KMS-11 (cell line): ENCODE measurements at regions not wholly inside any gene's neighbourhood (a gene's known extent, or its start where the extent isn't known, plus 50 kb on each side); places are given as distances from the start of the nearest gene placed in this dataset.
A peak's percentile ranks its signal among the peaks of the same experiment; 100 is the strongest.

ENCODE experiments used
- H2AFZ ChIP-seq: fragments of 200-600 bp; sonication (generic); 2 replicates; pipeline ENCODE4 v1.6.1; 2016; ENCODE audit warnings: antibody characterized with exemption, mixed run types, low read depth
- H3K27ac ChIP-seq: fragments of 200-600 bp; sonication (generic); 2 replicates; pipeline ENCODE4 v1.6.1; 2016; ENCODE audit warnings: mild to moderate bottlenecking, mixed run types
- H3K27me3 ChIP-seq: fragments of 200-600 bp; sonication (generic); 2 replicates; pipeline ENCODE4 v1.6.1; 2017; ENCODE audit warnings: mild to moderate bottlenecking, low read depth, mixed run types, moderate library complexity; ENCODE audit not compliant: insufficient read depth
- H3K36me3 ChIP-seq: fragments of 200-600 bp; sonication (generic); 2 replicates; pipeline ENCODE4 v1.6.1; 2017; ENCODE audit warnings: mild to moderate bottlenecking, mixed run types; ENCODE audit not compliant: insufficient read depth
- H3K4me1 ChIP-seq: fragments of 200-600 bp; sonication (generic); 2 replicates; pipeline ENCODE4 v1.6.1; 2016; ENCODE audit warnings: mild to moderate bottlenecking, low read depth, mixed run types; ENCODE audit not compliant: poor library complexity, severe bottlenecking
- H3K4me2 ChIP-seq: fragments of 200-600 bp; sonication (generic); 2 replicates; pipeline ENCODE4 v1.7.0; 2016; ENCODE audit warnings: mild to moderate bottlenecking, mixed run types
- H3K4me3 ChIP-seq: fragments of 200-600 bp; sonication (generic); IDR thresholded peaks from 2 replicates; pipeline ENCODE4 v1.6.1; 2017; ENCODE audit warnings: low read depth, low read length, mixed read lengths; ENCODE audit not compliant: insufficient read depth
- H3K79me2 ChIP-seq: fragments of 200-600 bp; sonication (generic); 2 replicates; pipeline ENCODE4 v1.6.1; 2016; ENCODE audit warnings: low read depth, mixed run types; ENCODE audit not compliant: insufficient read depth
- H3K9ac ChIP-seq: fragments of 200-600 bp; sonication (generic); 2 replicates; pipeline ENCODE4 v1.6.1; 2016; ENCODE audit warnings: mild to moderate bottlenecking, mixed run types
- H4K20me1 ChIP-seq: fragments of 200-600 bp; sonication (generic); 2 replicates; pipeline ENCODE4 v1.6.1; 2016; ENCODE audit warnings: mild to moderate bottlenecking, mixed run types; ENCODE audit not compliant: insufficient read depth
- TF ChIP-seq, protein P1 (sequence below): fragments of 200-600 bp; sonication (generic); conservative IDR thresholded peaks from 2 replicates; pipeline ENCODE4 v1.6.1; 2017; ENCODE audit warnings: low read depth, mild to moderate bottlenecking, antibody characterized with exemption, low read length, moderate library complexity, mixed read lengths

- no peaks in the 10 kb centered on the region for H3K36me3 ChIP-seq
- no peaks in the 10 kb centered on the region for H4K20me1 ChIP-seq
- H3K9ac ChIP-seq = no peak overlapping the region
- H3K4me2 ChIP-seq = peak overlapping the region; percentile 58
- peaks cover 32% of the 10 kb centered on the region for H3K4me1 ChIP-seq
- peak overlapping the region; percentile 66 for H3K27ac ChIP-seq
- no peaks in the 10 kb centered on the region for H3K79me2 ChIP-seq
- no peak overlapping the region for H3K4me3 ChIP-seq
- peak overlapping the region; percentile 21; the same call in 1 of the 2 replicates for H2AFZ ChIP-seq
- TF ChIP-seq, protein P1, sequence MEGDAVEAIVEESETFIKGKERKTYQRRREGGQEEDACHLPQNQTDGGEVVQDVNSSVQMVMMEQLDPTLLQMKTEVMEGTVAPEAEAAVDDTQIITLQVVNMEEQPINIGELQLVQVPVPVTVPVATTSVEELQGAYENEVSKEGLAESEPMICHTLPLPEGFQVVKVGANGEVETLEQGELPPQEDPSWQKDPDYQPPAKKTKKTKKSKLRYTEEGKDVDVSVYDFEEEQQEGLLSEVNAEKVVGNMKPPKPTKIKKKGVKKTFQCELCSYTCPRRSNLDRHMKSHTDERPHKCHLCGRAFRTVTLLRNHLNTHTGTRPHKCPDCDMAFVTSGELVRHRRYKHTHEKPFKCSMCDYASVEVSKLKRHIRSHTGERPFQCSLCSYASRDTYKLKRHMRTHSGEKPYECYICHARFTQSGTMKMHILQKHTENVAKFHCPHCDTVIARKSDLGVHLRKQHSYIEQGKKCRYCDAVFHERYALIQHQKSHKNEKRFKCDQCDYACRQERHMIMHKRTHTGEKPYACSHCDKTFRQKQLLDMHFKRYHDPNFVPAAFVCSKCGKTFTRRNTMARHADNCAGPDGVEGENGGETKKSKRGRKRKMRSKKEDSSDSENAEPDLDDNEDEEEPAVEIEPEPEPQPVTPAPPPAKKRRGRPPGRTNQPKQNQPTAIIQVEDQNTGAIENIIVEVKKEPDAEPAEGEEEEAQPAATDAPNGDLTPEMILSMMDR = no peak
- no peaks in the 10 kb centered on the region for H3K27me3 ChIP-seq
Observed at GRCh38 chr11:106379265-106379664, 301.8 kb downstream of the AASDHPPT start.

- Histone ChIP-seq H3K27ac (peak overlapping the region; percentile 66), H3K79me2 (no peaks in the 10 kb centered on the region), H4K20me1 (no peaks in the 10 kb centered on the region), H3K4me1 (peaks cover 32% of the 10 kb centered on the region), H3K27me3 (no peaks in the 10 kb centered on the region), H3K4me2 (peak overlapping the region; percentile 58), H3K4me3 (no peak overlapping the region), H3K9ac (no peak overlapping the region), H2AFZ (no peak overlapping the region), H3K36me3 (no peaks in the 10 kb centered on the region)
- TF ChIP-seq, protein P1 = no peak
Observed at GRCh38 chr11:106379712-106380111, 302.2 kb downstream of the AASDHPPT start.

GRCh38 chr11:106381895-106382294 lies 304.4 kb downstream of the AASDHPPT start:
- H3K27ac ChIP-seq = no peak overlapping the region
- H3K4me1 ChIP-seq = peaks cover 32% of the 10 kb centered on the region
- H3K9ac ChIP-seq = no peak overlapping the region
- H3K4me3 ChIP-seq = no peak overlapping the region
- no peaks in the 10 kb centered on the region for H3K27me3 ChIP-seq
- H2AFZ ChIP-seq = no peak overlapping the region
- no peaks in the 10 kb centered on the region for H3K79me2 ChIP-seq
- TF ChIP-seq, protein P1 = no peak
- H4K20me1 ChIP-seq = no peaks in the 10 kb centered on the region
- H3K4me2 ChIP-seq = no peak overlapping the region
- no peaks in the 10 kb centered on the region for H3K36me3 ChIP-seq

- Histone ChIP-seq H3K79me2 (no peaks in the 10 kb centered on the region), H3K27ac (no peak overlapping the region), H3K4me2 (no peak overlapping the region), H3K27me3 (no peaks in the 10 kb centered on the region), H3K4me1 (peaks cover 20% of the 10 kb centered on the region), H3K36me3 (no peaks in the 10 kb centered on the region), H2AFZ (no peak overlapping the region), H3K4me3 (no peak overlapping the region), H3K9ac (no peak overlapping the region), H4K20me1 (no peaks in the 10 kb centered on the region)
- TF ChIP-seq, protein P1 = no peak
Observed at GRCh38 chr11:106384429-106384828, 307.0 kb downstream of the AASDHPPT start.

DNA sequence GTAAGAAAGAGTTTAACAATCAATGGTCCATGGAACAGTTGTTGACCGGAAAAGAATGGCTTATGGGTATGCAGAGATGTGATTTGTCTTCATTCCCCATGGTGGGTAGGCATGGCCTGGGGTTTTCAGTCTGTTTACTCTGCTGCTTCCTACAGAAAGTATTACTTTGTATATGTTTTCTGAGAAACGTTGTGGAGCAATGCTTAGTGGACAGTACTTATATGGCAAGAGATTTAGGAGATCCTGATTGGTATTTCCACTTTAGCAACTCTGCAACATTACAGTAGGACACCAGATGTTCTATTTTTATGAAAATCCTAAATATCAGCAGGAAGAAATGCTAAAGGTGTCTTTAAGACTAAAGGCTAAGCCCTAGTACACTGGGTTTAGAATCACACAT lies 309.1 kb downstream of the AASDHPPT start:
- Histone ChIP-seq H3K27ac (no peak overlapping the region), H3K36me3 (no peaks in the 10 kb centered on the region), H3K9ac (no peak overlapping the region), H4K20me1 (no peaks in the 10 kb centered on the region), H3K27me3 (no peaks in the 10 kb centered on the region), H3K4me3 (no peak overlapping the region), H3K4me2 (no peak overlapping the region), H3K79me2 (no peaks in the 10 kb centered on the region), H2AFZ (no peak overlapping the region), H3K4me1 (peaks cover 2% of the 10 kb centered on the region)
- TF ChIP-seq, protein P1 = no peak
